ENCODE measurements at regions not wholly inside any gene's neighbourhood (a gene's known extent, or its start where the extent isn't known, plus 50 kb on each side); places are given as distances from the start of the nearest gene placed in this dataset.
"Not testable (repeated sequence)": the region's sequence is repeated elsewhere in the genome, so short reads cannot be mapped to it uniquely, and the experiment has no call there.

GRCh38 chr7:112540839-112541577 lies 60.2 kb downstream of the LSMEM1 start:
- no peak for DNase-seq (ENCODE audit: low spot score)

- DNase-seq (ENCODE audit: low spot score): no peak
Observed at GRCh38 chr7:112546723-112547513, 66.1 kb downstream of the LSMEM1 start.

- DNase-seq (ENCODE audit: low spot score): no peak
Observed at GRCh38 chr7:112547916-112548315, 67.1 kb downstream of the LSMEM1 start.

- DNase-seq (ENCODE audit: low spot score): peak; percentile 45
Observed at GRCh38 chr7:112550468-112551060, 69.8 kb downstream of the LSMEM1 start.

DNA sequence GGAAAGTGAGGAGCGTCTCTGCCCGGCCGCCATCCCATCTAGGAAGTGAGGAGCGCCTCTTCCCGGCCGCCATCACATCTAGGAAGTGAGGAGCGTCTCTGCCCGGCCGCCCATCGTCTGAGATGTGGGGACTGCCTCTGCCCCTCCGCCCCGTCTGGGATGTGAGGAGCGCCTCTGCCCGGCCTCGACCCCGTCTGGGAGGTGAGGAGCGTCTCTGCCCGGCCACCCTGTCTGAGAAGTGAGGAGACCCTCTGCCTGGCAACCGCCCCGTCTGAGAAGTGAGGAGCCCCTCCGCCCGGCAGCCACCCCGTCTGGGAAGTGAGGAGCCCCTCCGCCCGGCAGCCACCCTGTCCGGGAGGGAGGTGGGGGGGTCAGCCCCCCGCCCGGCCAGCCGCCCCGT lies 70.7 kb downstream of the LSMEM1 start:
- not testable (repeated sequence) for DNase-seq (ENCODE audit: low spot score)

DNA sequence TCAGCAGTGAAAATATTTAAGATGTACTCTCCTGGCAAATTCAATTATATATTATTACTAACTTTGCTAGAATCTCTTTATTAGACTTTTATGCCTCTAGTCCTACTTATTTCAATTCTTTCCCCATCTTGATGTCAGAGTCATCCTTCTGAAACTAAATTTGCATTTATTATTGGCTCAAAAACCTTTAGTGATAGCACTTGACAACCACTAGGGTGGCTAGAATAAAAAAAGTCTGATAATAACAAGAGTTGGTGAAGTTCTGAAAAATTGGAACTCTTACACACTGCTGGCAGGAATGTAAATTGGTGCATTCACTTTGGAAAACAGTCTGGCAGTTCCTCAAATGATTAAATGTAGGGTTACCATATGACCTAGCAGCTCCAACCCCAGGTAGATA lies 73.8 kb downstream of the LSMEM1 start:
- no peak for DNase-seq (ENCODE audit: low spot score)

GRCh38 chr7:112556633-112557032 lies 75.8 kb downstream of the LSMEM1 start:
- DNase-seq (ENCODE audit: low spot score): no peak

DNA sequence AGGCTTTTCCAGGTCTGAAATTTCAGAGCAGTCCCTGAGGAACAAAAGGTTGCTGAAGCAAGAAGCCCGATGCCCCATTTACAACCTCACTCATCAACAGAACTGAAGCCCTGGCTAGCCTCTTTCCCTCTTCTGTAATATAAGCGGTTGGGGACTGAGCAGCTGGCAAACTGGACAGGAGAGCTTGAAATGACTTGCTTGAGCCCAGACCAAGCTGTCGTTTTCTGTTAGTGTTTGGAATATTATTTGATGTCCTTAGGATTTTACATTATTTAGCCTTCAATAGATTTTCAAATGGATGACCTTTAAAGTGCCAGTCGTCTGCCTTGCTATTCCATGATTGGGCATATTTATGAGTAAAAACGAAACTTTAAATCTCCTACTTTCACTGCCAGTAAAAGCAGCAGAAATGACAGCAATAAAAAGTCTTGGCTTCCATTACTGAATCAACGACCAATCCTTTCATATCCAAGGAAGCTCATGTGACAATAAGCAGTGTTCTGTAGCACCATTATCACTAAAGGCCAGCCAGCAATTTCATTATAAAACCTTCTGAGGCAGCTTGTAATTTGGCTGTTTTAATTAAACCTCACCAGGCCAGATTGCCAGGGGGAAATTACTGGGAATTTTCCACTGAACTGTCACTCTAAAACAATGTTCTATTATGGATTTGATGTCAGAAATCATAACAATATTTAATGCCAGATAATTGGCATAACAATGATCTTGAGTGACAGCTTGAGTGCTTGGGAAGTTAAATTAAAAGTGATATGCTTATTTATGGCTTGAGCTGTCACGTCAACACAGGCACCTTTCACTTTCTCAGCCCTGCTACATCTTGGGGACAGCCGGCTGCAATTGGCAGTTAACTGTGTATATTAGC lies 85.9 kb downstream of the LSMEM1 start:
- no peak for DNase-seq (ENCODE audit: low spot score)

GRCh38 chr7:112567388-112567787 lies 86.6 kb downstream of the LSMEM1 start:
- no peak for DNase-seq (ENCODE audit: low spot score)

GRCh38 chr7:112571852-112572607 lies 91.2 kb downstream of the LSMEM1 start:
- no peak for DNase-seq (ENCODE audit: low spot score)

DNA sequence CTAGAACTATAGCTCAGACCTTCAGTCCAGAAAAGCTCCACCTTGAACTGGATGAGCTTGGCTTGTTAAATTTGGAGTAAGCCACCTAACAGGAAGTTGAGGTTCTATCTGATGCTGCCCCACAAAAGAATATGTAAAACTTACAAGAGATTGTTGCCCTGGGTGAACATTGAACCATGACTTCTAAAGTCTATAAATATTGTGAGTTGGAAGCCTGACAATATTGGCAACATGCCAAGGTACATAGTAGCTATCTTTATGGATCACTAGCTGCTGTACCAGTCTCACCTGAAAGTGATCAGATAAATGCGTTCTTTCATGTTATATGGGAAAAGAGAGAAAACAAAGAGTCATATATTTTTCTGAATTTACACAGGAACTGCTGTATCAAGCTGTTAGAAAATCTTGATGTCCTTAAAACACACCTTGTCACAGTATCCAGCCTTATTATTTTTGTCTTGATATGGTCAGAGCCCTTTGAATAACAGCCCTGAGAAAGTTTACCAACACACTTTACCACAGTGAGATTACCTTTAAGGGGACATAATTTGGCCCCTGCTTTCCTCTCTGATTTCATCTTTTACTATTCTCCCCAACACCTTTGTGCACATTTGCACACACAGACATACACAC lies 92.0 kb downstream of the LSMEM1 start:
- DNase-seq (ENCODE audit: low spot score): peak; percentile 55

DNA sequence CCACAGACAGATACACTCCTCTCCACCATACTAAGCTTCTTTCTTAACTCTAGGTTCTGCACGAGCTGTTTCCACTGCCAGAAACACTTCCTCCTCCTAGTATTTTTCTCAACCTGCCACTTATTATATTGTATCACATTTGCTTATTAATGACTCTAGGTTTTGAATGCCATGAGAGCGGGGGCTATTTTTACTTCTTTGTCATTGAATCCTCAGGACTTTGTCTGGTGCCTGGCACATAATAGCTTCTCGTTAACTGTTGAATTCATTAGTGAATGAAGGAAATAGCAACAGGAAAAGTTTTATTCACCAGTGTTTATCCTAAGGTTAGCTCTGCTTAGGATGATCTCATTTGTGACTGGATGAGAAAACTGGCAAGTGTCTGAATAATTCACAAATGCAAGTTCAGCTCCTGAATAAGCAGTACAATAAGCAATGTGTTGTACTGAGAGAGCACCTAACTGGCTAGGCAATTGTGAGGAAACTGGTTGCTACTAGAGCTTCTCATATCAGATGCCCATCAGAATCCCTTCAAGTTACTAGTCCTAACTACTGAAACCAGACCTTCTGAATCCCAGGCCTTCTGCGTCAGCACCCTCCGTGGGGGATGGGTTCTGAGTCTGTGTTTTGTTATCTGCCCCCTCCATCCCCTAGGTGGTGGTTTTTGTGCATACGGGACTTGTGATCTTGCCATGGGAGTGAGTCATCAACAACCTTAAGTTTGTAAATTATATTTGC lies 92.7 kb downstream of the LSMEM1 start:
- DNase-seq (ENCODE audit: low spot score): no peak

DNA sequence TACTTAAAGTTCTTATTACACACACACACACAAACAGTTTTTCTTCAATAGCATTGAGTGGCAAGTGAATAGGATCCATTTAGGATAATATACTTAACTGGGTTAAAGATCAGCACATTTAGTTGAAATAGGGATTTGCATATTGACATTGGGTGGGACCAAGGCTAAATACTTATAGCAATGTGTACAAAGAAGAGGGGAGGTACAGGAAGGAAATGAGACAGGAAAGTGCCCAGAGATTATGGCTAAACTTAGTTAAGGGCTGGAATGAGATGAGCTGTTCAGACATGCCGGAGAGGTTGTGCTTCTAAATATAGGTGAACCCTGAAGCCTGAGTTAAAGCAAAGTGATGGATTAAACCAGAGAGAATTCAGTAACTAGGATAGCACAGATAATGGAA lies 95.1 kb downstream of the LSMEM1 start:
- DNase-seq (ENCODE audit: low spot score): no peak

DNA sequence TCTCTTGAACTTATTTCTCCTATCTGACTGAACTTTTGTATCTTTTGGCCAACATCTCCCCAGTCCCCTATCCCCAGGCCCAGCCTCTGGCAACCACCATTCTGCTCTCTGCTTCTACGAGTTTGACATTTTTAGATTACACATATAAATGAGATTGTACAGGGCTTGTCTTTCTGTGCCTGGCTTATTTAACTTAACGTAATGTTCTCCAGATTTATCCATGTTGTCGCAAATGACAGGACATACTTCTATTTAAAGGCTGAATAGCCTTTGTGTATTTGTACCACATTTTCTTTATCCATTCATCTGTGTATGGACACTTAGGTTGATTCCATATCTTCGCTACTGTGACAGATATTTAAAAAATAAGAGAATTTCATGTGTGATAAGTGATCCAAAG lies 98.6 kb downstream of the LSMEM1 start:
- no peak for DNase-seq (ENCODE audit: low spot score)

- no peak for DNase-seq (ENCODE audit: low spot score)
Observed at GRCh38 chr7:112580717-112581435, 100.1 kb downstream of the LSMEM1 start.

- no peak for DNase-seq (ENCODE audit: low spot score)
Observed at GRCh38 chr7:112581529-112581928, 100.7 kb downstream of the LSMEM1 start.

DNA sequence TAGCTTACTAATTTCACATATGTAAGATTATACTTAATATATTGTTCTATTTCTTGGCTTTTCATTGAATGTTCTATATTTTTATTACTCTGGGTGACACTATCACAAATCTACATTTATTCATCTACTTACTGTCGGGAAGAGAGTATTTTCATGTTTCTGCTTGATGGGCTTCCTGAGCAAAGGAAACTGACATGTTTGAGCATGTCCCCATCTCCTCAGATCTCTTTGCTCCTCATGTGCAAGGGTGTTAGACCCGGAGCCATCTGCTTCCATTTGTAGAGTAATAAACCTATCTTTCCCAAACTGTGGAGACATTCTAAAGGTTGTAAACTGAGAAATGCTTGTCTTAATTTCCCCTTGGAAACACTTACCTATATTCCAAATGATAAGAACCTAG lies 103.5 kb downstream of the LSMEM1 start:
- no peak for DNase-seq (ENCODE audit: low spot score)

DNA sequence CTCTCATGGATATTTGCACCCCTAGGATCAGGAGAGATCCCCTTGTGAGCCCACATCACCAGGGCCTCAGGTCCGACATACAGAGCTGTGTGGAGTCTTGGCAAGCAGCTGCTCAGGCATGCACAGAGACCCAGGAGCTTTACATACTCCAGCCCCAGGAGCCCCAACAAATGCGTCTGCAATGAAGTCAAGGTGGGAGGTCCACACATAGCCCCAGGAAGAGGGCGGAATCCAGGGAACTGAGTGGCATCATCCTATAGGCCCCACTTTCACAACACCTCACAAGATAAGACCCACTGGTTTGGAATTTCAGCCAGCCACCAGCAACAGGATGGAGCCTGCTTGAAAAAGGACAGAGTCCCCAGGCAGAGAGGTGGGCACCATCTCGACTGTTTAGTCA lies 106.7 kb downstream of the LSMEM1 start:
- no peak for DNase-seq (ENCODE audit: low spot score)

GRCh38 chr7:112592565-112593263 lies 111.9 kb downstream of the LSMEM1 start:
- not testable (repeated sequence) for DNase-seq (ENCODE audit: low spot score)

All from ureter (tissue), 1 donor.